Endothelial cell of umbilical vein (primary cell): ENCODE measurements at regions not wholly inside any gene's neighbourhood (a gene's known extent, or its start where the extent isn't known, plus 50 kb on each side); places are given as distances from the start of the nearest gene placed in this dataset.

Experiments
- BruUV-seq: library from RNA; stranded (reverse); fragments of 400-500 nt; replicated peaks from 2 replicates; lab custom pipeline; 2021; lab: Mats Ljungman, UMichigan
- CTCF ChIA-PET: fragments of 300-600, 350-600 bp; sonication (Branson Sonifier 250); formaldehyde crosslinking; loops from one replicate; lab custom pipeline; 2021; ENCODE audit warnings: antibody characterized with exemption, inconsistent platforms; lab: Charles Lee
- POLR2A ChIA-PET: fragments of 300-600, 350-600 bp; sonication (Branson Sonifier 250); formaldehyde crosslinking; loops from one replicate; lab custom pipeline; 2021; ENCODE audit warnings: antibody characterized with exemption, inconsistent platforms; lab: Charles Lee
- DNase-seq: peaks from one replicate; pipeline ENCODE4 v3.0.0-alpha.2; 2011; ENCODE audit warnings: low read depth, low spot score
- FAIRE-seq: peaks from 2 replicates; lab custom pipeline; 2011; peaks lifted over from hg19 to GRCh38; lab: Jason Lieb, UNC
- H2AFZ ChIP-seq: 2 replicates; pipeline ENCODE4 v1.6.0; 2012; ENCODE audit warnings: low read depth, low read length, control low read depth, inconsistent platforms
- H3K27ac ChIP-seq: 2 replicates; pipeline ENCODE4 v1.5.1; 2011; ENCODE audit warnings: low read depth, mild to moderate bottlenecking, control low read depth, low read length, moderate library complexity; ENCODE audit not compliant: insufficient read depth
- H3K27me3 ChIP-seq, 2 experiments: 2 replicates each; pipeline versions ENCODE4 v1.6.0 to v1.6.1; 2011; ENCODE audit warnings: low read length in 2 of 2, mixed read lengths in 1 of 2; ENCODE audit not compliant: control insufficient read depth in 2 of 2, insufficient read depth in 2 of 2
- H3K36me3 ChIP-seq, 2 experiments: 2 replicates in 1 of 2; 3 replicates in 1 of 2; pipeline ENCODE4 v1.5.1; 2011; ENCODE audit warnings: low read length in 2 of 2, mild to moderate bottlenecking in 1 of 2, moderate library complexity in 1 of 2; ENCODE audit not compliant: control insufficient read depth in 2 of 2, insufficient read depth in 2 of 2; ENCODE audit errors: extremely low read depth in 1 of 2
- H3K4me1 ChIP-seq: 3 replicates; pipeline ENCODE4 v1.5.1; 2011; ENCODE audit warnings: mild to moderate bottlenecking, low read length; ENCODE audit not compliant: control insufficient read depth, insufficient read depth; ENCODE audit errors: extremely low read depth
- H3K4me2 ChIP-seq: 2 replicates; pipeline ENCODE4 v1.6.1; 2011; ENCODE audit warnings: low read length, control low read depth, mixed read lengths; ENCODE audit not compliant: insufficient read depth
- H3K4me3 ChIP-seq, 3 experiments: fragments of 200-600 bp in 1 of 3; sonication (generic), shearing (Covaris generic) in 1 of 3; replicated peaks in 1 of 3; 2 replicates each; pipeline ENCODE4 v1.5.1; 2011 to 2016; ENCODE audit warnings: control low read depth in 3 of 3, low read length in 3 of 3, mild to moderate bottlenecking in 2 of 3, inconsistent platforms in 1 of 3, low read depth in 1 of 3, moderate library complexity in 1 of 3; ENCODE audit not compliant: insufficient read depth in 1 of 3
- H3K79me2 ChIP-seq: 2 replicates; pipeline ENCODE4 v1.6.0; 2012; ENCODE audit warnings: low read length, inconsistent platforms; ENCODE audit not compliant: control insufficient read depth, insufficient read depth
- H3K9ac ChIP-seq: replicated peaks from 2 replicates; pipeline ENCODE3; 2011; ENCODE audit warnings: low read length, control low read depth; ENCODE audit not compliant: insufficient read depth; ENCODE audit errors: extremely low read depth
- H3K9me1 ChIP-seq: replicated peaks from 3 replicates; pipeline ENCODE4 v1.6.0; 2011; ENCODE audit warnings: mild to moderate bottlenecking, low read length; ENCODE audit not compliant: control insufficient read depth, insufficient read depth; ENCODE audit errors: extremely low read depth
- H3K9me3 ChIP-seq: replicated peaks from 2 replicates; pipeline ENCODE4 v1.5.1; 2012; ENCODE audit warnings: low read length, inconsistent platforms; ENCODE audit not compliant: control insufficient read depth, insufficient read depth
- H4K20me1 ChIP-seq: replicated peaks from 2 replicates; pipeline ENCODE3; 2011; ENCODE audit warnings: mild to moderate bottlenecking, low read length; ENCODE audit not compliant: control insufficient read depth, insufficient read depth; ENCODE audit errors: extremely low read depth
- CTCF ChIP-seq, 2 donors: IDR thresholded peaks; 1 replicate in 1 of 2; 2 replicates in 1 of 2; pipeline ENCODE4 v1.5.1; 2011; ENCODE audit warnings: low read length in 2 of 2, mild to moderate bottlenecking in 2 of 2, moderate library complexity in 2 of 2, control low read depth in 1 of 2, inconsistent platforms in 1 of 2, low read depth in 1 of 2; ENCODE audit not compliant: insufficient read depth in 1 of 2; ENCODE audit errors: extremely low read depth in 1 of 2
- EZH2 ChIP-seq: IDR thresholded peaks from 2 replicates; pipeline ENCODE4 v1.6.1; 2012; ENCODE audit warnings: borderline replicate concordance, low read depth, mild to moderate bottlenecking, moderate library complexity, low read length, inconsistent platforms; ENCODE audit not compliant: severe bottlenecking
- FOS ChIP-seq: IDR thresholded peaks from 2 replicates; pipeline ENCODE4 v1.6.1; 2011; ENCODE audit warnings: mild to moderate bottlenecking, low read length, moderate library complexity, borderline replicate concordance; ENCODE audit not compliant: insufficient read depth
- GATA2 ChIP-seq: IDR thresholded peaks from 2 replicates; pipeline ENCODE4 v1.7.0; 2011; ENCODE audit warnings: low read depth, mild to moderate bottlenecking, moderate library complexity, mixed read lengths, low read length; ENCODE audit not compliant: insufficient read length, insufficient read depth
- JUN ChIP-seq: IDR thresholded peaks from 2 replicates; pipeline ENCODE4 v1.6.1; 2011; ENCODE audit warnings: borderline replicate concordance, low read depth; ENCODE audit not compliant: insufficient read length, insufficient read depth
- MAX ChIP-seq: IDR thresholded peaks from 2 replicates; pipeline ENCODE4 v1.6.1; 2011; ENCODE audit not compliant: insufficient read depth, insufficient read length
- MYC ChIP-seq: IDR thresholded peaks from one replicate; pipeline ENCODE4 v1.6.1; 2011; ENCODE audit warnings: mild to moderate bottlenecking, low read depth, low read length
- POLR2A ChIP-seq: IDR thresholded peaks from 2 replicates; pipeline ENCODE4 v1.6.1; 2012; ENCODE audit warnings: low read depth, mild to moderate bottlenecking, control low read depth, low read length
- POLR2AphosphoS5 ChIP-seq: IDR thresholded peaks from 2 replicates; pipeline ENCODE4 v1.6.1; 2012; ENCODE audit warnings: low read depth, mild to moderate bottlenecking, control low read depth, low read length, moderate library complexity; ENCODE audit not compliant: insufficient read depth
- dilution Hi-C: fragments of 300-500 bp; cut with MboI; formaldehyde crosslinking; loops from one replicate; pipeline ENCODE4 v1.15.0; 2019; ENCODE audit warnings: low sequenced_read_pairs; ENCODE audit not compliant: extremely low pct_ligation_motif_present
- intact Hi-C: fragments of 100-400 bp; cut with micrococcal nuclease; formaldehyde crosslinking; loops from one replicate; pipeline ENCODE4 v1.10.0; 2022

DNA sequence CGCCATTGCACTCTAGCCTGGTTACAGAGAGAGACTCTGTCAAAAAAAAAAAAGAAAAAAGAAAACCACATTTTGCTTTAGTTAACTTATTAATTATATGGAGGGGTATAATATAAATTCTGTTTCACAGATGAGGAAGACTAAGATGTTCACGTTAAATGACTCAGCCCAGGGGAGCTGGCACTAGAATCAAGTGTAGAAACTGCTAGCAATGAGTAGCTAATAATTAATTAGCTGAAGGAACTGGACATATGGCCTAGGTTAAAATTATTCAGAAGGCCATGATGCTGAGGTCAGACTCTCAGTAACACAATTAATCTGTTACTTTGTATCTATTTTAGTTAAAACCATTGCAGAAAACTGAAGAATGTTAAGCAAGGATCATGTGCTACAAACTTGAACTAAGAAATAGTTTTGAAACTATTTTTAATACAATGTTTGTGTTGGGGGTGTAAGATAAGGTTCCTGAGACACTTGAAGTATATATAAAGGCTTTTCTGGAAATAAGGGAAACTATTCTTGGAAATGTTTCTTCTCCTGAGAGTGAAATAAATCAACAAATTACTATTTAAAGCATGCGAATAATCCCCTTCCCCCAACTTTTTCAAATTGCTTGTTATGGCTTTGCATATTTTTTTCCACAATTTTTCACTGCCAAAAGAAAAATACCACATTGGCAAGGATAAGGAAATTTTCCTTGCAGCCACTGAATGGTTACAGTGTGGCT is 589.3 kb downstream of the SOX5 start:
- ChIA-PET CTCF (no interaction called here), POLR2A (no interaction called here)
- Histone ChIP-seq H3K79me2 (no peaks in the 10 kb centered on the region), H3K36me3 (no peaks in the 10 kb centered on the region), H3K9me1 (no peaks in the 10 kb centered on the region), H4K20me1 (no peaks in the 10 kb centered on the region), H2AFZ (no peak overlapping the region), H3K9ac (no peak overlapping the region), H3K9me3 (no peaks in the 10 kb centered on the region), H3K4me2 (no peak overlapping the region), H3K4me3 (no peak overlapping the region), H3K4me1 (no peaks in the 10 kb centered on the region), H3K27me3 (peaks cover 0 to 2% of the 10 kb centered on the region in 2 experiments), H3K27ac (no peak overlapping the region)
- FAIRE-seq: no peak
- BruUV-seq: no TSS peak
- dilution Hi-C loops (no loop called here), intact Hi-C loops (loop anchor here (5.0 kb wide), 1 partner anchor 153 kb away; no protein-coding TSS in a partner anchor)
- TF ChIP-seq GATA2 (no peak), MAX (no peak), POLR2A (no peak), CTCF (IDR thresholded peaks at IDR 0.05; ENCODE audit: extremely low read depth in 1 of 2, insufficient read depth in 1 of 2, low read depth in 1 of 2, low read length in 2 of 2) (no peak), MYC (no peak), POLR2AphosphoS5 (no peak), EZH2 (no peak), JUN (no peak), FOS (no peak)
- DNase-seq: no peak
